ENCODE measurements at regions not wholly inside any gene's neighbourhood (a gene's known extent, or its start where the extent isn't known, plus 50 kb on each side); places are given as distances from the start of the nearest gene placed in this dataset.
A peak's percentile ranks its signal among the peaks of the same experiment; 100 is the strongest.
"Not testable (repeated sequence)": the region's sequence is repeated elsewhere in the genome, so short reads cannot be mapped to it uniquely, and the experiment has no call there.

- DNase-seq (ENCODE audit: low read depth, low spot score), result peak; percentile 17
- no peak overlapping the region for H3K4me3 ChIP-seq (ENCODE audit: low read length)
Observed at GRCh38 chr3:3305084-3305483, 125.6 kb upstream of the CRBN start.

DNA sequence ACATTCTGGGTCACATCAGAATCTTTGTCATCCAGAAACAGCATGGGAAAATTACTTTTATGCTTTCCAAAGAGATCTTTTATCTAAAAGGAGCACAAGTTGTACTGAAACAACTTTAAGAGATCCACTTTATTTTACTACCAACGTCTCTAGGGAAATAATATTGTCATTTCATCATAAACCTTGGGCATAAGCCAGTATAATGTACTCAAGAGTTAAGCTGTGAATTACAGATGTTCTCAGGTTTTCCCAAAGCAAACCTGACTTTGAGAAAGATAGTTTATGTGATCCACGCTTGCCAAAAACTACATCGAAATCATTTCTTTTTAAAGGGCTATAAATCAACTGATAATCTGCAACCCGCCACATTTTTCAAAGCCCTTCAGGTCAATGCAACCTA is 124.1 kb upstream of the CRBN start:
- H3K4me3 ChIP-seq (ENCODE audit: low read length), result no peak overlapping the region
- no peak for DNase-seq (ENCODE audit: low read depth, low spot score)

GRCh38 chr3:3302964-3303363 is 123.5 kb upstream of the CRBN start:
- DNase-seq (ENCODE audit: low read depth, low spot score), result no peak
- H3K4me3 ChIP-seq (ENCODE audit: low read length), result no peak overlapping the region

DNA sequence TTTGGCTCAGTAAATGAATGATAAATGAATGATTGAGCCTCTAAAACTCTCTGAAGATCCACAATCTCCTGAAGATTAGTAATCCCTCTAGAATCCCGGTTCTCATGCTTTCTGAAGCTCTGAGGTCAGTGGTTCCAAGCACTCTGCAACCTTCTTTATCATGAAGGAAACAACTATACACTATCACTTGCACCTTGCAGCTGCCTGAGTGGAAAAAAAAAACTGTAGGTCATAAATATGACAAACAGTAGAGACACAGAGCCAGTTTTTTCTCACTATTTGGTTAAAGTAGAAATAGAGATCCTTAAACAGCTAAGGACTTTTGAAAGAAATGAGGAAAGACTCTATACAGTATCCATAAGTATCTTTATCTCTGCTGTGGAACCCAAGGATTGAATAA is 122.0 kb upstream of the CRBN start:
- H3K4me3 ChIP-seq (ENCODE audit: low read length), result no peak overlapping the region
- no peak for DNase-seq (ENCODE audit: low read depth, low spot score)

GRCh38 chr3:3296979-3297381 is 117.5 kb upstream of the CRBN start:
- DNase-seq (ENCODE audit: low read depth, low spot score), result peak; percentile 63
- H3K4me3 ChIP-seq (ENCODE audit: low read length), result peak overlapping the region; percentile 9

DNA sequence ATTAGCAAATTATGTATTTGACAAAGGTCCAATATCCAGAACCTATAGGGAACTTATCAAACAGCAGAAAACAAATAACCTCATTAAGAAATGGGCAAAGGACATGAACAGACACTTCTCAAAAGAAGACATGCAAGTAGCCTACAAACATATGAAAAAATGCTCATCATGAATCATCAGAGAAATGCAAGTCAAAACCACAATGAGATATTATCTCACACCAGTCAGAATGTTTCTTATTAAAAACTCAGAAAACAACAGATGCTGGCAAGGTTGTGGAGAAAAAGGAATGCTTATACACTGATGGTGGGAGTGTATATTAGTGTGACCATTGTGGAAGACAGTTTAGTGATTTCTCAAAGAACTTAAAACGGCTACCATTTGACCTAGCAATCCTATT is 116.1 kb upstream of the CRBN start:
- DNase-seq (ENCODE audit: low read depth, low spot score), result no peak
- H3K4me3 ChIP-seq (ENCODE audit: low read length), result no peak overlapping the region

DNA sequence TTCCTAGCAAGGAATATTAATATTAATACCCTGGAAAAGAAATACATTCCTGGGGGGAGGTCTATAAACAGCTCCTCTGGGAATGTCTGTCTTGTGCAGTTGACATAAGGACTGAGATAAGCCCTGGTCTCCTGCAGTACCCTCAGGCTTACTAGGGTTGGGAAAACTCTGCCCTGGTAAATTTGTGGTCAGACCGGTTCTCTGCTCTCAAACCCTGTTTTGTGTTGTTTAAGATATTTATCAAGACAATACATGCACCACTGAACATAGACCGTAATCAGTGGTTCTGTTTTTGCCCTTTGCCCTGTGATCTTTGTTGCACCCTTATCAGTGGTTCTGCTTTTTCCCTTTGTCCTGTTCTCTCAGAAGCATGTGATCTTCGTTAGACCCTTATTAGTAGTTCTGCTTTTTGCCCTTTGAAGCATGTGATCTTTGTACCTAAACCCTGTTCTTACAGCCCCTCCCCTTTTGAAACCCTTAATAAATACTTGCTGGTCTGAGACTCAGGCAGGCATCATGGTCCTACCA is 112.3 kb upstream of the CRBN start:
- DNase-seq (ENCODE audit: low read depth, low spot score); H3K4me3 ChIP-seq (ENCODE audit: low read length): not testable (repeated sequence)

DNA sequence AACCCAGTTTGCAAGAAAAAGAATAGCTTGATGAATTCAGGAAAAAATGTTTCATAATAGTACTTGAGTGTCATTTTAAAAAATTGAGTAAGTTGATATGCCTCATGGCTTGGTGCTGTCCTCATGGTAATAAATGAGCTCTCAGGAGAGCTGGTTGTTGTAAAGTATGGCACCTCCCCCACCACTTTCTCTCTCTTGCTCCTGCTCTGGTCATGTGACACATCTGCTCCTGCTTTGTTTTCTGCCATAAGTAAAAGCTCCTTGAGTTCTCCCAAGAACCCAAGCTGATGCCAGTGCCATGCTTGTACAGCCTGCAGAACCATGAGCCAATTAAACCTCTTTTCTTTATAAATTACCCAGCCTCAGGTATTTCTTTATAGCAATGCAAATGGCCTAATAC is 108.8 kb upstream of the CRBN start:
- no peak overlapping the region for H3K4me3 ChIP-seq (ENCODE audit: low read length)
- no peak for DNase-seq (ENCODE audit: low read depth, low spot score)

GRCh38 chr3:3286014-3286413 is 106.5 kb upstream of the CRBN start:
- DNase-seq (ENCODE audit: low read depth, low spot score), result no peak
- H3K4me3 ChIP-seq (ENCODE audit: low read length), result no peak overlapping the region

DNA sequence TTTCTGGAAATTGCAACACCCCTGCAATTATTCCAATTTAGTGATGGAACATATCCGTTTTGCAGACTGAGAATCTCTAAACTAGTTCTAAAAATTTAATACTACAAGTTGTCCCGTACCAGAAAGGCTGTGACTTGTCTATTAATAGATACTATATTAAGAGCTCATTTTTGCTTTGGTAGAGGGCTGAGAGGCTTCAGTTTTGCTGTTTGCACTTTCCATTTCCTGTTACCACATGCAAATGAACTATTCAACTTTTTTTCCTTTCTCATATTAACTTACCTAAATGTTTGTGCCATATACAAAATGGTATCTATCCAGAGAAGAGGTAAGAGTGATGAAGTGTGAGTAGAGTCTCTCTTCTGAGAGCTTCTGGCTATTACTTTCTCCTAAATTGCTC is 101.5 kb upstream of the CRBN start:
- DNase-seq (ENCODE audit: low read depth, low spot score), result no peak
- H3K4me3 ChIP-seq (ENCODE audit: low read length), result no peak overlapping the region

DNA sequence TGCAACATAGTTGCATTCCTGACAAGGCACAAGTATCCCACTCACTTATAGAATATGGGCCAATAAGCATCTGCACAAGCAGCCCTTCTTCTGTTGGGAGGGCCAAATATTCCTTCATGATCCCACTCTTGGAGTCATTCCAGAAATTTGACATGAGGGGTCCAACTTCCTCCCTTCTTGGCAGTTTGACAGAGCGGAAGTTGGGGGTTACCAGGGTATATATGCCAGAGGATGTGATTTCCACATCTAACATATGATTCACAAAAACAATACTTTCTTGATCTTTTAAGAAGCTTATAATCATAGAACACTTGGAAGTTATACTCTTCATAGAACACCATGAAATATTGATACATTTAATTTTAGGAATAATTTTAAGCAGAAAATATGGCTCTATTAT is 100.9 kb upstream of the CRBN start:
- DNase-seq (ENCODE audit: low read depth, low spot score), result peak; percentile 34
- no peak overlapping the region for H3K4me3 ChIP-seq (ENCODE audit: low read length)

- H3K4me3 ChIP-seq (ENCODE audit: low read length), result no peak overlapping the region
- no peak for DNase-seq (ENCODE audit: low read depth, low spot score)
Observed at GRCh38 chr3:3278073-3278472, 98.6 kb upstream of the CRBN start.

GRCh38 chr3:3276630-3277029 is 97.1 kb upstream of the CRBN start:
- no peak for DNase-seq (ENCODE audit: low read depth, low spot score)
- H3K4me3 ChIP-seq (ENCODE audit: low read length), result no peak overlapping the region

DNA sequence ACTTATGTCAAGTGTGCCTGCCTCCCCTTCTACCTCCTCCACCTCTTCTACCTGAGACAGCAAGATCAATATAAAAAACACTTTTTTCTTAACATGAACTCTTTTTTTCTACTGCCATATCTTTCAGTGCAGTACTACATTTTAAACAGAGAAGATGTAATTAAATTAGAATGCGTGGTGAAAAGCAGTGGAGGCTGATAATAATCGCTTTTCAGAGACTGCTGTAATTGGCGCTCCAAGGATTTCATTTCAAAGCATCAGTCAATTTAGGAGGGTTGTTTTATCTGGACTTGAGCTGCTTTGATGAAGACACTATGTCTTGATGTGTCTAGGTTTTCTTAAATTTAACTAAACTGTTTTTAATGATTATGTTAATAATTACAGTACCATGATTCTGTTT is 85.3 kb upstream of the CRBN start:
- no peak for DNase-seq (ENCODE audit: low read depth, low spot score)
- H3K4me3 ChIP-seq (ENCODE audit: low read length), result no peak overlapping the region

DNA sequence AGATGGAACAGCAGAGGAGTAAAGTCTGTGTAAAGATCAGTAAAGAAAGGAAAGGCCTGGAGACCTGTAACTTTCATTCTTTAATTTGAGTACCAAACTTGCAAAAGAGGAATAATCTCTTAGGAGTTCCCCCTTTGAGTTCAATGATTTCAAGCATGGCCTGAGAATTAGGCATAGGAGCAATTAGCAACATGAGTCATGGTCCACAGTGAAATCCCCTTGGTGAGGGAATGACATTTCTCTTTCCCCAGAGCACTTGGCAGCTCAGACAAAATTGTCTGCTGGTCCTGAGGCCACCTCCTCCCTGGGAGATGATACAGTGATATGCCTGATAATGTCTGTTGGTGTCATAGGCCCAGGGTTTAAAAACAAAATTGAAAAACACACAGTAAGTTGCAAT is 81.4 kb upstream of the CRBN start:
- no peak for DNase-seq (ENCODE audit: low read depth, low spot score)
- H3K4me3 ChIP-seq (ENCODE audit: low read length), result no peak overlapping the region

GRCh38 chr3:3259181-3259580 is 79.7 kb upstream of the CRBN start:
- no peak for DNase-seq (ENCODE audit: low read depth, low spot score)
- no peak overlapping the region for H3K4me3 ChIP-seq (ENCODE audit: low read length)

DNA sequence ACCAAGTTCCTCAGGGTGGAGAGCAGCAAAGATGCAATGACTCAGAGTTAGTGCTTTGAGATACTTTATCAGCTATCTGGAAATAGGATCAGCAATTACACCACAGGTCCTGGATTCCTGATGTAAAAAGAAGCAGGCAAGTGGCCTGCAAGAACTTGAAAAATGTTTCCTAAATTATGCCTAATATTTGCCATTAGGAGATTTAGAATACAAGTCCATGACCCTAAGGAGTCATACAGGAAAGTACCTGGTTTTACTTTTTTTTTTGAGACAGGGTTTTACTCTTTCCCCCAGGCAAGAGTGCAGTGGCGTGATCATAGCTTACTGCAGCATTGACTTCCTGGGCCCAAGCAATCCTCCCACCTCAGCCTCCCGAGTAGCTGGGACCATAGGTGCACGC is 78.8 kb upstream of the CRBN start:
- DNase-seq (ENCODE audit: low read depth, low spot score), result no peak
- no peak overlapping the region for H3K4me3 ChIP-seq (ENCODE audit: low read length)

GRCh38 chr3:3241596-3241995 is 62.1 kb upstream of the CRBN start:
- H3K4me3 ChIP-seq (ENCODE audit: low read length), result no peak overlapping the region
- no peak for DNase-seq (ENCODE audit: low read depth, low spot score)

DNA sequence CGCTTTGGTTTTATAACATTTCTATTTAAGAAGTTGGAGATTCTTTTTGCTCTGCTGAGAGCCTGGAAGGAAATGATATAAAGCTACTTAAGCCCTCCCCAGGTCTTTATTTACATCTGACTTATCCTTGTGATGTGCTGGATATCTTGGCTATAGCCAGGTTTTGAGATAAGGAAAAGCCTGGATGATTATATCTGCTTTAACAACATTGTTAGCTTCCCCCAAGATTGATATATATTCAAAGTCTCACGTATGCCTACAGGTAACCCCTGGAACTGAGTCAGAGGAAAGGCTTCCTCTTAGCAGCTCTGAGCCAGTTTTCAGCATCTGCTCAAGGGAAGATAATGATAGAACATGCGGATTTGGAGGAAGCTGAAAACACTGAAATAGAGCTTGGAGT is 61.5 kb upstream of the CRBN start:
- H3K4me3 ChIP-seq (ENCODE audit: low read length), result no peak overlapping the region
- DNase-seq (ENCODE audit: low read depth, low spot score), result no peak

- H3K4me3 ChIP-seq (ENCODE audit: low read length), result no peak overlapping the region
- no peak for DNase-seq (ENCODE audit: low read depth, low spot score)
Observed at GRCh38 chr3:3237979-3238378, 58.5 kb upstream of the CRBN start.

GRCh38 chr3:3232251-3232650 is 52.8 kb upstream of the CRBN start:
- H3K4me3 ChIP-seq (ENCODE audit: low read length), result no peak overlapping the region
- no peak for DNase-seq (ENCODE audit: low read depth, low spot score)

All from Jurkat, Clone E6-1 (cell line).